ENCODE measurements at regions not wholly inside any gene's neighbourhood (a gene's known extent, or its start where the extent isn't known, plus 50 kb on each side); places are given as distances from the start of the nearest gene placed in this dataset.

DNA sequence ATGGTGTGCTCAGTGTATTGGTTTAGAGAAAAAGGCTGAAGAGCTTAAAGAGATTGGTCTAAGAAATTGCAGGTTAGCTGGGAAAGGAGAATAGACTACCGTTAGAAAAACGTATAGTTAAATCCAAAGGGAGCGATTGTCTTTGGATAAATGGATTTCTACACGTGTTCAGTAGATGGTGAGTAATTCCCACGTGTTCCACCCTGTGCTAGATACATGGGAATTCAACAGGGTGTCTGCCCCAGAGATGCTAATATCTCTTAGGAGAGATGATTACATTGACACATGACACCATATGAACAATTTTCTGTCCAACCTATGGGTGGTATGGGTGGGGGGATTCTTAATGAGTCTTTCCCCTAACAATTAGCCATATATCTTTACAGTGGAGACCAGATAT is 99.8 kb downstream of the TDRD15 start:
- TF ChIP-seq, protein P1, sequence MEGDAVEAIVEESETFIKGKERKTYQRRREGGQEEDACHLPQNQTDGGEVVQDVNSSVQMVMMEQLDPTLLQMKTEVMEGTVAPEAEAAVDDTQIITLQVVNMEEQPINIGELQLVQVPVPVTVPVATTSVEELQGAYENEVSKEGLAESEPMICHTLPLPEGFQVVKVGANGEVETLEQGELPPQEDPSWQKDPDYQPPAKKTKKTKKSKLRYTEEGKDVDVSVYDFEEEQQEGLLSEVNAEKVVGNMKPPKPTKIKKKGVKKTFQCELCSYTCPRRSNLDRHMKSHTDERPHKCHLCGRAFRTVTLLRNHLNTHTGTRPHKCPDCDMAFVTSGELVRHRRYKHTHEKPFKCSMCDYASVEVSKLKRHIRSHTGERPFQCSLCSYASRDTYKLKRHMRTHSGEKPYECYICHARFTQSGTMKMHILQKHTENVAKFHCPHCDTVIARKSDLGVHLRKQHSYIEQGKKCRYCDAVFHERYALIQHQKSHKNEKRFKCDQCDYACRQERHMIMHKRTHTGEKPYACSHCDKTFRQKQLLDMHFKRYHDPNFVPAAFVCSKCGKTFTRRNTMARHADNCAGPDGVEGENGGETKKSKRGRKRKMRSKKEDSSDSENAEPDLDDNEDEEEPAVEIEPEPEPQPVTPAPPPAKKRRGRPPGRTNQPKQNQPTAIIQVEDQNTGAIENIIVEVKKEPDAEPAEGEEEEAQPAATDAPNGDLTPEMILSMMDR (conservative IDR thresholded peaks at IDR 0.05; ENCODE audit: low read depth, low read length): no peak
- TF ChIP-seq FOS (IDR thresholded peaks at IDR 0.05; ENCODE audit: low read depth, low read length) (no peak), CEBPB (IDR thresholded peaks at IDR 0.05; ENCODE audit: low read depth, low read length) (no peak), POLR2A (IDR thresholded peaks at IDR 0.05; ENCODE audit: low read depth, low read length) (no peak), CHD1 (IDR thresholded peaks at IDR 0.05; ENCODE audit: low read depth, low read length) (no peak), RAD21 (IDR thresholded peaks at IDR 0.05; ENCODE audit: low read length) (no peak), MAZ (IDR thresholded peaks at IDR 0.05; ENCODE audit: borderline replicate concordance, low read depth, low read length) (no peak), RCOR1 (IDR thresholded peaks at IDR 0.05; ENCODE audit: insufficient replicate concordance, low read length) (no peak), SMC3 (IDR thresholded peaks at IDR 0.05; ENCODE audit: low read depth, low read length) (no peak), MXI1 (IDR thresholded peaks at IDR 0.05; ENCODE audit: borderline replicate concordance, low read depth, low read length) (no peak)
- TF ChIP-seq, protein P2, sequence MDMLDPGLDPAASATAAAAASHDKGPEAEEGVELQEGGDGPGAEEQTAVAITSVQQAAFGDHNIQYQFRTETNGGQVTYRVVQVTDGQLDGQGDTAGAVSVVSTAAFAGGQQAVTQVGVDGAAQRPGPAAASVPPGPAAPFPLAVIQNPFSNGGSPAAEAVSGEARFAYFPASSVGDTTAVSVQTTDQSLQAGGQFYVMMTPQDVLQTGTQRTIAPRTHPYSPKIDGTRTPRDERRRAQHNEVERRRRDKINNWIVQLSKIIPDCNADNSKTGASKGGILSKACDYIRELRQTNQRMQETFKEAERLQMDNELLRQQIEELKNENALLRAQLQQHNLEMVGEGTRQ (IDR thresholded peaks at IDR 0.05; ENCODE audit: low read depth, low read length): no peak

Measured in IMR-90 (cell line).